Omental fat pad (tissue), 3 donors: ENCODE measurements at regions not wholly inside any gene's neighbourhood (a gene's known extent, or its start where the extent isn't known, plus 50 kb on each side); places are given as distances from the start of the nearest gene placed in this dataset.

Experiments
- ATAC-seq: fragments of 150-250 bp; one replicate; pipeline ENCODE4 v1.9.1; 2016; ENCODE audit warnings: mild to moderate bottlenecking, moderate library complexity; ENCODE audit not compliant: low FRiP score
- DNase-seq: peaks from one replicate; pipeline ENCODE4 v3.0.0-alpha.2; 2019; ENCODE audit warnings: low spot score
- TF ChIP-seq, protein P1 (sequence below), 3 donors: fragments of 450-650 bp; IDR thresholded peaks; one replicate each; pipeline ENCODE4 v1.5.1; 2016 to 2017; ENCODE audit warnings: antibody characterized with exemption in 3 of 3, mild to moderate bottlenecking in 3 of 3, moderate library complexity in 2 of 3

DNA sequence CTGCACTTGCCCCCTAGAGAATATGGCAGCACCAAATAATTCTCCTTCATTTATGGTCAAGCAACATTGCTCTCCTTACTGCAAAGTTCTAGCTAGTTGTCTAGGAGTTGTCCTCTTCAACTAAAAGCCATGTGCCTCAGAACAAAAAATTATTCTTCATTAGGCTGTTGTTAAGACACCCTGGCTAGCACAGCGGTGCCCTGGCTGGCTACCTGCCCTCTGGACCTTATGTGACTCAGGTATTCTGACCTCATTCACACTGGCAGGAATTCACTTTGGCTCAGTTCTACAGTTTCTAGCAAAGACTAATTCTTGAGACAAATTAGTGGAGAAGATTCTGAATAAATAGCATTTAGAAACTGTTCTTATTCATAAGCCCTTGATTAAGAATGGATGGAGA lies 224.4 kb upstream of the KRR1 start:
- TF ChIP-seq, protein P1, sequence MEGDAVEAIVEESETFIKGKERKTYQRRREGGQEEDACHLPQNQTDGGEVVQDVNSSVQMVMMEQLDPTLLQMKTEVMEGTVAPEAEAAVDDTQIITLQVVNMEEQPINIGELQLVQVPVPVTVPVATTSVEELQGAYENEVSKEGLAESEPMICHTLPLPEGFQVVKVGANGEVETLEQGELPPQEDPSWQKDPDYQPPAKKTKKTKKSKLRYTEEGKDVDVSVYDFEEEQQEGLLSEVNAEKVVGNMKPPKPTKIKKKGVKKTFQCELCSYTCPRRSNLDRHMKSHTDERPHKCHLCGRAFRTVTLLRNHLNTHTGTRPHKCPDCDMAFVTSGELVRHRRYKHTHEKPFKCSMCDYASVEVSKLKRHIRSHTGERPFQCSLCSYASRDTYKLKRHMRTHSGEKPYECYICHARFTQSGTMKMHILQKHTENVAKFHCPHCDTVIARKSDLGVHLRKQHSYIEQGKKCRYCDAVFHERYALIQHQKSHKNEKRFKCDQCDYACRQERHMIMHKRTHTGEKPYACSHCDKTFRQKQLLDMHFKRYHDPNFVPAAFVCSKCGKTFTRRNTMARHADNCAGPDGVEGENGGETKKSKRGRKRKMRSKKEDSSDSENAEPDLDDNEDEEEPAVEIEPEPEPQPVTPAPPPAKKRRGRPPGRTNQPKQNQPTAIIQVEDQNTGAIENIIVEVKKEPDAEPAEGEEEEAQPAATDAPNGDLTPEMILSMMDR (IDR thresholded peaks at IDR 0.05) = no peak
- DNase-seq = no peak
- ATAC-seq = no peak

DNA sequence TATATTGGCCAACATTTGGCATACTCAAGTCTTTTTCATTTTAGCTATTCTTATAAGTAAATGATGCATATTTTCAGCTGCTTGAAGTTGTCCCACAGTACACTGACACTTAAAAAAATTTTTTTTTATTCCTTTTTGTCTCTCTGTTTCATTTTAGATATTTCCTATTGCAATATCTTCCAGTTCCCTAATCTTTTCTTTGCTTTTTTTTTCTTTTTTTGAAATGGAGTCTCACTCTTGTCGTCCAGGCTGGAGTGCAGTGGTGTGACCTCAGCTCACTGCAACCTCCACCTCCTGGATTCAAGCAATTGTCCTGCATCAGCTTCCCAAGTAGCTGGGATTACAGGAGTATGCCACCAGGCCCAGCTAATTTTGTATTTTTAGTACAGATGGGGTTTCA lies 217.4 kb upstream of the KRR1 start:
- DNase-seq (no peak), ATAC-seq (no peak)
- TF ChIP-seq, protein P1 (IDR thresholded peaks at IDR 0.05) = no peak

DNA sequence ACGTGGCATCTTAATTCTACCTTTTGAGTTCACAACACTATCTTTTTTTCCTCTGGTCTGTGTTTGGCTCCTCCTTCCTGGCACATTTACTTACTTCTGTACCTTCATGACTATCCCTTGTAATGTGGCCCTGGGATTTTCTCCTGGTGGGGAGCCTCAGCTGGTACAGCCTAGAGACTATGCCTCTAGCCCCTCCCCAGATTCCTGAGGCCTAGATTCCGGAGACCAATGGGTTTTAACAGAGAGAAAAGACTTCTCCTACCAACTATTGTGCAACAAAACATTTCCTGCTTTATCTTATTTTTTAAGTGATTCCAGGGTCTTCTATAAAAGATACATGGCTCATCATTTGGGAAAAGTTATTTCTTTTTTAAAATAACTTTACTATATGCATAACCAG lies 216.2 kb upstream of the KRR1 start:
- DNase-seq (no peak), ATAC-seq (no peak)
- TF ChIP-seq, protein P1 (IDR thresholded peaks at IDR 0.05) = no peak

DNA sequence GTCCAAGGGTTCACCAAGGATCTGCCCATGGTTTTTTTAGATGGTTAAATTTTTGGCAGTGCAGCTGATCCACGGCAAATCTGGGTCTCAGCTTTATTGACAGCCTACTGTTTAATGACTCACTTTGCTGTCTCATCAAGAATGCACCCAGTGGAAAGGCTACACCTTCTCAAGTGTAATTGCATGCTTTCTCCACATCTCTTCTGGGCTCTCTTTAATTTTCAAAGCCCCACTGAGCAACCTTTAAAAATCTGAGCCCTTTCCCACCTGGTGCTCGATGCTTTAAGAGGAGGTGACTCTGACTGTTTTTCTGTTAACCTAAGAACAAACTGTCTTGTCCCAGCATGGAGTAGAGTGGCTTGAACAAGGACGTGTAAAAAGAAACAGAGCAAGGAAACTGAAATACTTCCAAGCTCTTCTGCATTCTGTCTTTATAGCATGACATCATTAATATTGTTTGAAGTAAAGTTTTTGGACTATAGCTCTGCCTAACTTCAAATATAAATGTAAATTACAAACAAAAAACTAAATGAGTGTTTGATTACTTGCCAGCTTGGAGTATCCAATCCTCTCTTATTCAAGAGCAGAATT lies 214.2 kb upstream of the KRR1 start:
- TF ChIP-seq, protein P1 (IDR thresholded peaks at IDR 0.05) = no peak
- ATAC-seq (no peak), DNase-seq (no peak)

DNA sequence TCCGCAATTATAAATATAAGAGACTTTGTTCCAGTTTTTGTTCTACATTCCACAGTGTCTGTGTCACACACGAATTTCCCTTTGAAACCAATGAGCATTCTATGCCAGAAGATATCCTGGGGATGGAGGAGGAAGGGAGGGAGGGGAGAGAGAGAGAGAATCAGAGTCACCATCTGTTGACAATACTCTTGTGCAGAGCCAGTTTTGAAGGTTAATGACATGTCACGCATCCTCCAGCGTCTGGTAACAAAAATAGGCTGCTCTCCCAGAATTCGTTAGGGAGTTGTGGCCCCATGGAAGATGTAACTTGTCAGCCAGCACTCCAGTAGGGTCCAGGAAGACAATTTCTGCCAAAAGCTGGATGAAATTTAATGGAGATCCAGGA lies 213.5 kb upstream of the KRR1 start:
- TF ChIP-seq, protein P1 (IDR thresholded peaks at IDR 0.05) = no peak
- no peak for DNase-seq
- no peak for ATAC-seq

GRCh38 chr12:75724307-75724927 lies 213.0 kb upstream of the KRR1 start:
- DNase-seq (no peak), ATAC-seq (no peak)
- TF ChIP-seq, protein P1 (IDR thresholded peaks at IDR 0.05) = no peak

- TF ChIP-seq, protein P1 (IDR thresholded peaks at IDR 0.05) = no peak
- peak; percentile 59 for ATAC-seq
- no peak for DNase-seq
These were observed 211.3 kb upstream of the KRR1 start for GRCh38 chr12:75722714-75723200.
